ENCODE measurements at regions not wholly inside any gene's neighbourhood (a gene's known extent, or its start where the extent isn't known, plus 50 kb on each side); places are given as distances from the start of the nearest gene placed in this dataset.
"Not testable (repeated sequence)": the region's sequence is repeated elsewhere in the genome, so short reads cannot be mapped to it uniquely, and the experiment has no call there.

GRCh38 chr10:118820326-118821116, 65.8 kb upstream of the CACUL1 start:
- no peak for DNase-seq (ENCODE audit: low read depth, low spot score)
- ChIA-PET POLR2A (no interaction called here), CTCF (no interaction called here)
- H3K4me3 ChIP-seq (ENCODE audit: low read depth, low read length), result no peak overlapping the region
- TF ChIP-seq CTCF (IDR thresholded peaks at IDR 0.05; ENCODE audit: insufficient read depth, low read length, missing control alignments), result no peak

GRCh38 chr10:118823256-118823907, 68.6 kb upstream of the CACUL1 start:
- no peak for TF ChIP-seq CTCF (IDR thresholded peaks at IDR 0.05; ENCODE audit: insufficient read depth, low read length, missing control alignments)
- ChIA-PET CTCF (no interaction called here), POLR2A (no interaction called here)
- no peak for DNase-seq (ENCODE audit: low read depth, low spot score)
- H3K4me3 ChIP-seq (ENCODE audit: low read depth, low read length), result no peak overlapping the region

GRCh38 chr10:118827053-118827452, 72.3 kb upstream of the CACUL1 start:
- no peak for DNase-seq (ENCODE audit: low read depth, low spot score)
- ChIA-PET CTCF (interaction anchor here (1.2 kb wide), 1 partner anchor 12 kb away, joined by 4 read pairs; no protein-coding TSS in a partner anchor), POLR2A (no interaction called here)
- H3K4me3 ChIP-seq (ENCODE audit: low read depth, low read length), result no peak overlapping the region
- TF ChIP-seq CTCF (IDR thresholded peaks at IDR 0.05; ENCODE audit: insufficient read depth, low read length, missing control alignments), result no peak

GRCh38 chr10:118827466-118828155, 72.8 kb upstream of the CACUL1 start:
- no peak for TF ChIP-seq CTCF (IDR thresholded peaks at IDR 0.05; ENCODE audit: insufficient read depth, low read length, missing control alignments)
- CTCF ChIA-PET, result interaction anchor here (1.2 kb wide), 1 partner anchor 12 kb away, joined by 4 read pairs; no protein-coding TSS in a partner anchor
- H3K4me3 ChIP-seq (ENCODE audit: low read depth, low read length), result no peak overlapping the region
- no peak for DNase-seq (ENCODE audit: low read depth, low spot score)
- POLR2A ChIA-PET, result no interaction called here

- H3K4me3 ChIP-seq (ENCODE audit: low read depth, low read length), result no peak overlapping the region
- POLR2A ChIA-PET, result no interaction called here
- no peak for DNase-seq (ENCODE audit: low read depth, low spot score)
- CTCF ChIA-PET, result no interaction called here
- TF ChIP-seq CTCF (IDR thresholded peaks at IDR 0.05; ENCODE audit: insufficient read depth, low read length, missing control alignments), result no peak
These were observed 77.5 kb upstream of the CACUL1 start for GRCh38 chr10:118832241-118832651.

GRCh38 chr10:118834370-118834769, 79.6 kb upstream of the CACUL1 start:
- H3K4me3 ChIP-seq (ENCODE audit: low read depth, low read length); POLR2A ChIA-PET; CTCF ChIA-PET; DNase-seq (ENCODE audit: low read depth, low spot score): not testable (repeated sequence)

All from AG04449 (cell line).